ENCODE measurements at regions not wholly inside any gene's neighbourhood (a gene's known extent, or its start where the extent isn't known, plus 50 kb on each side); places are given as distances from the start of the nearest gene placed in this dataset.

DNA sequence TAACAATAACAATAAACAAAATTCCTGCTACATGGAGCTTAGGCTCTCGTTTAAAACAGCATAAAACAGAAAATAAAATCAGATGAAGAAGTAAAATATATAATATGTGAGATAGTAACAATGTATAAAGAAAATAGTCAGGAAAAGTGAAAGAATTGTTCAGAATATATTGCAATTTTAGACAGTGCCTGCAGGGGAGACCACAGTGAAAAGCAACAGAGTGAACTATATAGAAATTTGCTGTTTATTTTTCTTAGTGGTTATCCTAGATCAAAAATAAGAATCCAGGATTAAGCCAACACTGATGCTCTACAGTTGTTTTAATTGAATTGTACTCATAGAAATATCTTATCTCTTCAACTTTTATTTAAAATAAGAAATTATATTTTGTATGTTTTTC, 1639.0 kb upstream of the B3GALT2 start:
- no peaks in the 10 kb centered on the region for H3K27me3 Mint-ChIP-seq (ENCODE audit: insufficient read depth, unreplicated experiment)
- ChIA-PET CTCF (no interaction called here), POLR2A (interaction anchor here (0.6 kb wide), 1 partner anchor 836 kb away, joined by 4 read pairs; no protein-coding TSS in a partner anchor)
- H3K27ac Mint-ChIP-seq (ENCODE audit: low read depth, unreplicated experiment): no peak overlapping the region
- BruUV-seq (replicated peaks): no TSS peak
- TF ChIP-seq, protein P1, sequence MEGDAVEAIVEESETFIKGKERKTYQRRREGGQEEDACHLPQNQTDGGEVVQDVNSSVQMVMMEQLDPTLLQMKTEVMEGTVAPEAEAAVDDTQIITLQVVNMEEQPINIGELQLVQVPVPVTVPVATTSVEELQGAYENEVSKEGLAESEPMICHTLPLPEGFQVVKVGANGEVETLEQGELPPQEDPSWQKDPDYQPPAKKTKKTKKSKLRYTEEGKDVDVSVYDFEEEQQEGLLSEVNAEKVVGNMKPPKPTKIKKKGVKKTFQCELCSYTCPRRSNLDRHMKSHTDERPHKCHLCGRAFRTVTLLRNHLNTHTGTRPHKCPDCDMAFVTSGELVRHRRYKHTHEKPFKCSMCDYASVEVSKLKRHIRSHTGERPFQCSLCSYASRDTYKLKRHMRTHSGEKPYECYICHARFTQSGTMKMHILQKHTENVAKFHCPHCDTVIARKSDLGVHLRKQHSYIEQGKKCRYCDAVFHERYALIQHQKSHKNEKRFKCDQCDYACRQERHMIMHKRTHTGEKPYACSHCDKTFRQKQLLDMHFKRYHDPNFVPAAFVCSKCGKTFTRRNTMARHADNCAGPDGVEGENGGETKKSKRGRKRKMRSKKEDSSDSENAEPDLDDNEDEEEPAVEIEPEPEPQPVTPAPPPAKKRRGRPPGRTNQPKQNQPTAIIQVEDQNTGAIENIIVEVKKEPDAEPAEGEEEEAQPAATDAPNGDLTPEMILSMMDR (IDR thresholded peaks at IDR 0.05; ENCODE audit: unreplicated experiment): peak; percentile 10
- DNase-seq (ENCODE audit: unreplicated experiment): no peak
- H3K36me3 Mint-ChIP-seq (ENCODE audit: insufficient read depth, unreplicated experiment): no peaks in the 10 kb centered on the region
- intact Hi-C loops (cut with micrococcal nuclease): no loop called here
- H3K9me3 Mint-ChIP-seq (ENCODE audit: unreplicated experiment): no peaks in the 10 kb centered on the region
- peaks cover 13% of the 10 kb centered on the region for H3K4me1 Mint-ChIP-seq (ENCODE audit: insufficient read depth, unreplicated experiment)
- no peak overlapping the region for H3K4me3 Mint-ChIP-seq (ENCODE audit: unreplicated experiment)

- POLR2A ChIA-PET: no interaction called here
- Mint-ChIP-seq H3K36me3 (ENCODE audit: insufficient read depth, unreplicated experiment) (no peaks in the 10 kb centered on the region), H3K27ac (ENCODE audit: low read depth, unreplicated experiment) (no peak overlapping the region), H3K4me1 (ENCODE audit: insufficient read depth, unreplicated experiment) (peaks cover 5% of the 10 kb centered on the region), H3K4me3 (ENCODE audit: unreplicated experiment) (no peak overlapping the region), H3K9me3 (ENCODE audit: unreplicated experiment) (no peaks in the 10 kb centered on the region), H3K27me3 (ENCODE audit: insufficient read depth, unreplicated experiment) (no peaks in the 10 kb centered on the region)
- TF ChIP-seq, protein P1 (IDR thresholded peaks at IDR 0.05; ENCODE audit: unreplicated experiment): no peak
- no TSS peak for BruUV-seq (replicated peaks)
- intact Hi-C loops (cut with micrococcal nuclease): no loop called here
- DNase-seq (ENCODE audit: unreplicated experiment): no peak
- CTCF ChIA-PET: interaction anchor here (1.0 kb wide), 1 partner anchor 10 kb away, joined by 4 read pairs; no protein-coding TSS in a partner anchor
Observed at GRCh38 chr1:194821091-194821490, 1634.7 kb upstream of the B3GALT2 start.

DNA sequence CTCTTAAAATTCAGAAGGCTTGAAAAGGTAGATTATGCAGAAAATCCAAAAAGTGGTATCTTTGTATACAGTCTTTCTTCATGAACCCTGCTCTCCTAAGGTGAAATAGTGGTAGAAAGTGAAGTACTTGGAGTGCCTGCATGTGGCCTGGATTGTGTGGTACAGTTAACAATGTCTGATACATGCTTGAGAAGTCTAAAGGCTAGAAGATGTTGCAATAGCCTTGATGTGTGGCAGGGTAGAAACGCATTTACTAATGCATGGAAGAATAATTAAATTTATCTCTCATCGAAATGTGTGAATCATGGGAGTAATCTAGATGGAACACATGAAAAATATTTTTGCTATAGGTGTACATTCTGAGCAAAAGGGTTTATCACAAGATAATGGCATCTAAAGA, 1632.3 kb upstream of the B3GALT2 start:
- Mint-ChIP-seq H3K9me3 (ENCODE audit: unreplicated experiment) (peaks cover 5% of the 10 kb centered on the region), H3K4me1 (ENCODE audit: insufficient read depth, unreplicated experiment) (peaks cover 7% of the 10 kb centered on the region), H3K36me3 (ENCODE audit: insufficient read depth, unreplicated experiment) (no peaks in the 10 kb centered on the region), H3K27me3 (ENCODE audit: insufficient read depth, unreplicated experiment) (no peaks in the 10 kb centered on the region), H3K4me3 (ENCODE audit: unreplicated experiment) (no peak overlapping the region), H3K27ac (ENCODE audit: low read depth, unreplicated experiment) (no peak overlapping the region)
- ChIA-PET POLR2A (interaction anchor here (1.4 kb wide), 1 partner anchor 11 kb away, joined by 3 read pairs; no protein-coding TSS in a partner anchor), CTCF (interaction anchor here (0.6 kb wide), 1 partner anchor 286 kb away, joined by 5 read pairs; no protein-coding TSS in a partner anchor)
- TF ChIP-seq, protein P1 (IDR thresholded peaks at IDR 0.05; ENCODE audit: unreplicated experiment): no peak
- no TSS peak for BruUV-seq (replicated peaks)
- no peak for DNase-seq (ENCODE audit: unreplicated experiment)
- intact Hi-C loops (cut with micrococcal nuclease): no loop called here

GRCh38 chr1:194816859-194817258, 1630.4 kb upstream of the B3GALT2 start:
- Mint-ChIP-seq H3K27ac (ENCODE audit: low read depth, unreplicated experiment) (no peak overlapping the region), H3K4me3 (ENCODE audit: unreplicated experiment) (no peak overlapping the region), H3K36me3 (ENCODE audit: insufficient read depth, unreplicated experiment) (no peaks in the 10 kb centered on the region), H3K9me3 (ENCODE audit: unreplicated experiment) (peaks cover 9% of the 10 kb centered on the region), H3K27me3 (ENCODE audit: insufficient read depth, unreplicated experiment) (no peaks in the 10 kb centered on the region), H3K4me1 (ENCODE audit: insufficient read depth, unreplicated experiment) (peaks cover 16% of the 10 kb centered on the region)
- no peak for DNase-seq (ENCODE audit: unreplicated experiment)
- ChIA-PET POLR2A (interaction anchor here (0.6 kb wide), 1 partner anchor 81 kb away, joined by 3 read pairs; no protein-coding TSS in a partner anchor), CTCF (interaction anchor here (0.6 to 1.1 kb wide), 3 partner anchors 12 to 93 kb away, joined by 3 to 5 read pairs (median 4); no protein-coding TSS in a partner anchor)
- intact Hi-C loops (cut with micrococcal nuclease): no loop called here
- no TSS peak for BruUV-seq (replicated peaks)
- TF ChIP-seq, protein P1 (IDR thresholded peaks at IDR 0.05; ENCODE audit: unreplicated experiment): no peak
